A204.1 (cell line): ENCODE measurements at regions not wholly inside any gene's neighbourhood (a gene's known extent, or its start where the extent isn't known, plus 50 kb on each side); places are given as distances from the start of the nearest gene placed in this dataset.

Source experiments
- FAIRE-seq: peaks from 2 replicates; lab custom pipeline; 2012; peaks lifted over from hg19 to GRCh38; lab: Jason Lieb, UNC

- peak; percentile 43 for FAIRE-seq
Observed at GRCh38 chr5:60335913-60336312, 364.1 kb downstream of the DEPDC1B start.

- FAIRE-seq, result no peak
Observed at GRCh38 chr5:60334281-60334713, 365.7 kb downstream of the DEPDC1B start.

- no peak for FAIRE-seq
Observed at GRCh38 chr5:60333005-60333571, 366.9 kb downstream of the DEPDC1B start.

- FAIRE-seq, result peak; percentile 14
Observed at GRCh38 chr5:60332244-60333004, 367.5 kb downstream of the DEPDC1B start.

GRCh38 chr5:60330236-60330635 is 369.7 kb downstream of the DEPDC1B start:
- no peak for FAIRE-seq

- FAIRE-seq, result no peak
Observed at GRCh38 chr5:60325870-60326269, 374.1 kb downstream of the DEPDC1B start.

- no peak for FAIRE-seq
Observed at GRCh38 chr5:60323596-60323995, 376.4 kb downstream of the DEPDC1B start.

- no peak for FAIRE-seq
Observed at GRCh38 chr5:60312098-60312497, 387.9 kb downstream of the DEPDC1B start.

GRCh38 chr5:60299944-60300343 is 400.0 kb downstream of the DEPDC1B start:
- FAIRE-seq, result no peak

GRCh38 chr5:60297658-60298057 is 402.3 kb downstream of the DEPDC1B start:
- FAIRE-seq, result no peak

GRCh38 chr5:60295423-60295822 is 401.9 kb upstream of the PDE4D start:
- FAIRE-seq, result no peak

GRCh38 chr5:60293518-60293917 is 400.0 kb upstream of the PDE4D start:
- no peak for FAIRE-seq

- peak; percentile 91 for FAIRE-seq
Observed at GRCh38 chr5:60287174-60287771, 393.7 kb upstream of the PDE4D start.

- no peak for FAIRE-seq
Observed at GRCh38 chr5:60285910-60286309, 392.4 kb upstream of the PDE4D start.

- no peak for FAIRE-seq
Observed at GRCh38 chr5:60280943-60281342, 387.4 kb upstream of the PDE4D start.

GRCh38 chr5:60277941-60278340 is 384.4 kb upstream of the PDE4D start:
- FAIRE-seq, result no peak

GRCh38 chr5:60274747-60275146 is 381.2 kb upstream of the PDE4D start:
- FAIRE-seq, result no peak

GRCh38 chr5:60271517-60271916 is 378.0 kb upstream of the PDE4D start:
- no peak for FAIRE-seq

GRCh38 chr5:60267907-60268306 is 374.4 kb upstream of the PDE4D start:
- FAIRE-seq, result no peak

GRCh38 chr5:60263346-60263745 is 369.8 kb upstream of the PDE4D start:
- FAIRE-seq, result no peak

GRCh38 chr5:60262576-60263295 is 369.2 kb upstream of the PDE4D start:
- FAIRE-seq, result no peak

- no peak for FAIRE-seq
Observed at GRCh38 chr5:60261732-60262131, 368.2 kb upstream of the PDE4D start.

- FAIRE-seq, result no peak
Observed at GRCh38 chr5:60260658-60261057, 367.1 kb upstream of the PDE4D start.
